SK-N-SH (cell line): ENCODE measurements at regions not wholly inside any gene's neighbourhood (a gene's known extent, or its start where the extent isn't known, plus 50 kb on each side); places are given as distances from the start of the nearest gene placed in this dataset.

ENCODE experiments used
- CTCF ChIA-PET: fragments of 300-600, 350-600 bp; formaldehyde crosslinking; extraction: SDS; loops from one replicate; lab custom pipeline; 2021; lab: Yijun Ruan, JAX
- POLR2A ChIA-PET: fragments of 350-600 bp; sonication (Branson Sonifier 250); formaldehyde crosslinking; extraction: SDS; loops from one replicate; lab custom pipeline; 2020; ENCODE audit warnings: antibody characterized with exemption, inconsistent platforms; lab: Yijun Ruan, JAX
- DNase-seq: peaks from one replicate; pipeline ENCODE4 v3.0.0; 2012
- H2AFZ ChIP-seq: fragments of 200-600 bp; sonication (generic); 2 replicates; pipeline ENCODE4 v1.8.1; 2016; ENCODE audit warnings: antibody characterized with exemption, mild to moderate bottlenecking, low read depth
- H3F3A ChIP-seq: fragments of 200-600 bp; sonication (generic); replicated peaks from 2 replicates; pipeline ENCODE3; 2016; ENCODE audit warnings: antibody characterized with exemption, mild to moderate bottlenecking; ENCODE audit not compliant: insufficient read depth
- H3K27ac ChIP-seq, 2 experiments: fragments of 200-500 bp in 1 of 2; fragments of 200-600 bp in 1 of 2; sonication (Bioruptor generic) in 1 of 2; sonication (generic), shearing (Covaris generic) in 1 of 2; 2 replicates each; pipeline versions ENCODE4 v1.5.1 to v1.6.1; 2014 to 2016; ENCODE audit warnings: low read depth in 2 of 2, inconsistent platforms in 1 of 2, low read length in 1 of 2, mild to moderate bottlenecking in 1 of 2, mixed read lengths in 1 of 2
- H3K27me3 ChIP-seq: fragments of 200-600 bp; sonication (generic), shearing (Covaris generic); 2 replicates; pipeline ENCODE4 v1.6.1; 2016; ENCODE audit warnings: mixed run types; ENCODE audit not compliant: insufficient read depth
- H3K36me3 ChIP-seq, 2 experiments: fragments of 200-500 bp in 1 of 2; fragments of 200-600 bp in 1 of 2; sonication (Bioruptor generic) in 1 of 2; sonication (generic) in 1 of 2; replicated peaks in 1 of 2; 2 replicates each; pipeline versions ENCODE3 to v1.5.1; 2014 to 2016; ENCODE audit warnings: low read length in 1 of 2, mild to moderate bottlenecking in 1 of 2; ENCODE audit not compliant: insufficient read depth in 2 of 2, control insufficient read depth in 1 of 2
- H3K4me1 ChIP-seq, 2 experiments: fragments of 200-500 bp in 1 of 2; fragments of 200-600 bp in 1 of 2; sonication (Bioruptor generic) in 1 of 2; sonication (generic), shearing (Covaris generic) in 1 of 2; 2 replicates each; pipeline versions ENCODE4 v1.5.1 to v1.6.1; 2014 to 2016; ENCODE audit warnings: low read depth in 1 of 2, low read length in 1 of 2, mixed run types in 1 of 2; ENCODE audit not compliant: insufficient read depth in 2 of 2, control insufficient read depth in 1 of 2
- H3K4me2 ChIP-seq: fragments of 200-600 bp; sonication (generic), shearing (Covaris generic); 2 replicates; pipeline ENCODE4 v1.6.1; 2017; ENCODE audit warnings: mixed run types
- H3K4me3 ChIP-seq, 2 experiments: fragments of 200-500 bp in 1 of 2; fragments of 200-600 bp in 1 of 2; sonication (Bioruptor generic) in 1 of 2; sonication (generic), shearing (Covaris generic) in 1 of 2; 2 replicates each; pipeline versions ENCODE4 v1.5.1 to v1.8.1; 2014 to 2016; ENCODE audit warnings: low read depth in 2 of 2, inconsistent platforms in 1 of 2, low read length in 1 of 2, mild to moderate bottlenecking in 1 of 2, mixed read lengths in 1 of 2, moderate library complexity in 1 of 2
- H3K79me2 ChIP-seq: fragments of 200-600 bp; sonication (generic); 2 replicates; pipeline ENCODE4 v1.8.1; 2017; ENCODE audit warnings: mild to moderate bottlenecking; ENCODE audit not compliant: insufficient read depth
- H3K9ac ChIP-seq: fragments of 200-600 bp; sonication (generic); 2 replicates; pipeline ENCODE4 v1.6.1; 2017; ENCODE audit warnings: mixed run types
- H3K9me2 ChIP-seq: fragments of 200-600 bp; sonication (generic); 2 replicates; pipeline ENCODE4 v1.6.1; 2017; ENCODE audit warnings: mixed run types
- H3K9me3 ChIP-seq: fragments of 200-600 bp; sonication (generic); 2 replicates; pipeline ENCODE4 v1.6.1; 2017; ENCODE audit warnings: mixed run types, mild to moderate bottlenecking, moderate library complexity
- H4K20me1 ChIP-seq: fragments of 200-600 bp; sonication (generic); 2 replicates; pipeline ENCODE4 v1.6.1; 2017; ENCODE audit warnings: mild to moderate bottlenecking, mixed run types; ENCODE audit not compliant: insufficient read depth
- CHD2 ChIP-seq: fragments of 150-350 bp; IDR thresholded peaks from 2 replicates; pipeline ENCODE4 v1.6.1; 2018; ENCODE audit warnings: low read length; ENCODE audit not compliant: partially characterized antibody
- CTCF ChIP-seq: fragments of 200-600 bp; sonication (generic); IDR thresholded peaks from 2 replicates; pipeline ENCODE4 v1.6.1; 2017; ENCODE audit warnings: antibody characterized with exemption, mild to moderate bottlenecking, moderate library complexity
- ELF1 ChIP-seq: IDR thresholded peaks from 2 replicates; pipeline ENCODE4 v1.4.0; 2012
- EP300 ChIP-seq, 2 experiments: IDR thresholded peaks; 2 replicates each; pipeline versions ENCODE4 v1.4.0 to v1.6.1; 2012; ENCODE audit warnings: borderline replicate concordance in 1 of 2, low read depth in 1 of 2, low read length in 1 of 2
- EZH2phosphoT487 ChIP-seq: fragments of 200-600 bp; sonication (generic); IDR thresholded peaks from 2 replicates; pipeline ENCODE4 v1.6.1; 2017; ENCODE audit warnings: low read depth, mixed run types, mild to moderate bottlenecking, antibody characterized with exemption, moderate library complexity, borderline replicate concordance
- FOSL2 ChIP-seq: IDR thresholded peaks from 2 replicates; pipeline ENCODE4 v1.4.0; 2012; ENCODE audit warnings: low read depth, mild to moderate bottlenecking, moderate library complexity, borderline replicate concordance
- FOXM1 ChIP-seq: IDR thresholded peaks from 2 replicates; pipeline ENCODE4 v1.4.0; 2012; ENCODE audit warnings: low read depth, mild to moderate bottlenecking
- GATA2 ChIP-seq: sonication (generic); formaldehyde crosslinking; IDR thresholded peaks from 2 replicates; pipeline ENCODE4 v1.5.0; 2020; ENCODE audit warnings: mild to moderate bottlenecking, missing genetic modification reagents
- IRF3 ChIP-seq: fragments of 150-350 bp; IDR thresholded peaks from 2 replicates; pipeline ENCODE4 v1.6.1; 2016; ENCODE audit warnings: mild to moderate bottlenecking, low read depth, low read length
- JUND ChIP-seq: IDR thresholded peaks from 2 replicates; pipeline ENCODE4 v1.4.0; 2012
- MEF2A ChIP-seq: IDR thresholded peaks from 2 replicates; pipeline ENCODE4 v1.4.0; 2012; ENCODE audit warnings: low read depth, borderline replicate concordance
- NRF1 ChIP-seq: IDR thresholded peaks from 2 replicates; pipeline ENCODE4 v1.6.1; 2012; ENCODE audit warnings: low read depth, mild to moderate bottlenecking, low read length
- REST ChIP-seq: IDR thresholded peaks from 2 replicates; pipeline ENCODE4 v1.6.1; 2012; ENCODE audit warnings: mild to moderate bottlenecking, low read depth, low read length, moderate library complexity
- SIN3A ChIP-seq: IDR thresholded peaks from 2 replicates; pipeline ENCODE4 v1.6.1; 2012; ENCODE audit warnings: low read depth, mild to moderate bottlenecking, low read length, moderate library complexity, borderline replicate concordance
- TAF1 ChIP-seq: IDR thresholded peaks from 2 replicates; pipeline ENCODE4 v1.6.1; 2012; ENCODE audit warnings: low read depth, mild to moderate bottlenecking, low read length, moderate library complexity, borderline replicate concordance
- USF1 ChIP-seq: IDR thresholded peaks from 2 replicates; pipeline ENCODE4 v1.4.0; 2012; ENCODE audit warnings: low read depth, borderline replicate concordance
- YY1 ChIP-seq: IDR thresholded peaks from 2 replicates; pipeline ENCODE4 v1.4.0; 2012; ENCODE audit warnings: low read depth, mild to moderate bottlenecking
- WGBS: methylation state at CpG from one replicate; pipeline ENCODE4 v1.1.6; 2017; ENCODE audit warnings: low lambda C conversion rate; 5-methylcytosine and 5-hydroxymethylcytosine counted together
- TF ChIP-seq, protein P1 (sequence below): IDR thresholded peaks from 2 replicates; pipeline ENCODE4 v1.4.0; 2012; ENCODE audit warnings: low read depth
- TF ChIP-seq, protein P2 (sequence below): IDR thresholded peaks from 2 replicates; pipeline ENCODE4; 2012

GRCh38 chr2:239692362-239692851 lies 291.6 kb upstream of the HDAC4 start:
- H3K4me1 ChIP-seq: no peaks in the 10 kb centered on the region; a peak in 1 of 4 replicates
- no peak overlapping the region for H3K9ac ChIP-seq
- H3K9me3 ChIP-seq: no peaks in the 10 kb centered on the region
- no peaks in the 10 kb centered on the region for H3K79me2 ChIP-seq
- no peak overlapping the region for H3K27ac ChIP-seq
- TF ChIP-seq SIN3A: no peak
- TF ChIP-seq FOSL2: no peak
- no peak for TF ChIP-seq ELF1
- TF ChIP-seq TAF1: no peak
- no peak for TF ChIP-seq CHD2
- H2AFZ ChIP-seq: no peak overlapping the region
- no peaks in the 10 kb centered on the region for H3K36me3 ChIP-seq
- H4K20me1 ChIP-seq: no peaks in the 10 kb centered on the region
- H3K9me2 ChIP-seq: no peaks in the 10 kb centered on the region
- 30% methylated on average over 5 of the region's 8 CpGs for WGBS
- no peak overlapping the region for H3K4me3 ChIP-seq
- H3K27me3 ChIP-seq: no peaks in the 10 kb centered on the region
- CTCF ChIA-PET: no interaction called here
- POLR2A ChIA-PET: no interaction called here
- H3K4me2 ChIP-seq: no peak overlapping the region
- no peak for DNase-seq
- H3F3A ChIP-seq: no peaks in the 10 kb centered on the region

DNA sequence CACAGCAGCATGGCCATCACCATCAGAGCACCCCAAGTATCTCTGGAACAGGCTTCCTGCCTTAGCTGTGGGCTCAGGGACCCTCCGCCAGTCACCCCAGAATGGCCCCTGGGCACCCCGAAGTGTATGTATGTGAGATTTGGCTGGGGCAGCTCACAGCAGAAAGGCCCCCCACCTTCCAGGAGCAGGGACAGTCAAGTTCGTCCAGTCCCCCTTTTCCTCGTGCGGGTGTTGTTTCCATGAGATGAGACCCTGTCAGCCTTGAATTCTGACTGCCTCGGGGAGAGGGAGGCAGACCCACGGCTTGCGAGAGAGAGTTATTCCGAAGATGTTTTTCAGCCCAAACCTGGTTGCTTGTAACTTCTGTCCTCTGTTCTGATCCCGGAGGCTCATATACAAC lies 290.9 kb upstream of the HDAC4 start:
- Histone ChIP-seq H3K27ac (no peak overlapping the region), H3K4me2 (no peak overlapping the region), H3K9me2 (no peaks in the 10 kb centered on the region), H3K4me1 (no peaks in the 10 kb centered on the region; a peak in 1 of 4 replicates), H3K79me2 (no peaks in the 10 kb centered on the region), H2AFZ (no peak overlapping the region), H3K36me3 (no peaks in the 10 kb centered on the region), H3F3A (no peaks in the 10 kb centered on the region), H3K9ac (no peak overlapping the region), H4K20me1 (no peaks in the 10 kb centered on the region), H3K27me3 (no peaks in the 10 kb centered on the region), H3K9me3 (no peaks in the 10 kb centered on the region), H3K4me3 (no peak overlapping the region)
- DNase-seq: no peak
- ChIA-PET POLR2A (no interaction called here), CTCF (interaction anchor here (0.7 kb wide), 1 partner anchor 190 kb away, joined by 3 read pairs; no protein-coding TSS in a partner anchor)
- no CpG with 5 or more reads among the region's 10 CpGs for WGBS
- TF ChIP-seq USF1: no peak
- no peak for TF ChIP-seq MEF2A
- no peak for TF ChIP-seq REST
- no peak for TF ChIP-seq ELF1
- TF ChIP-seq NRF1: no peak
- TF ChIP-seq, protein P1, sequence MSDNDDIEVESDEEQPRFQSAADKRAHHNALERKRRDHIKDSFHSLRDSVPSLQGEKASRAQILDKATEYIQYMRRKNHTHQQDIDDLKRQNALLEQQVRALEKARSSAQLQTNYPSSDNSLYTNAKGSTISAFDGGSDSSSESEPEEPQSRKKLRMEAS: no peak
- TF ChIP-seq FOXM1: no peak
- TF ChIP-seq GATA2: no peak
- TF ChIP-seq CHD2: no peak
- TF ChIP-seq, protein P2, sequence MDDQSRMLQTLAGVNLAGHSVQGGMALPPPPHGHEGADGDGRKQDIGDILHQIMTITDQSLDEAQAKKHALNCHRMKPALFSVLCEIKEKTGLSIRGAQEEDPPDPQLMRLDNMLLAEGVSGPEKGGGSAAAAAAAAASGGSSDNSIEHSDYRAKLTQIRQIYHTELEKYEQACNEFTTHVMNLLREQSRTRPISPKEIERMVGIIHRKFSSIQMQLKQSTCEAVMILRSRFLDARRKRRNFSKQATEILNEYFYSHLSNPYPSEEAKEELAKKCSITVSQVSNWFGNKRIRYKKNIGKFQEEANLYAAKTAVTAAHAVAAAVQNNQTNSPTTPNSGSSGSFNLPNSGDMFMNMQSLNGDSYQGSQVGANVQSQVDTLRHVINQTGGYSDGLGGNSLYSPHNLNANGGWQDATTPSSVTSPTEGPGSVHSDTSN: no peak
- no peak for TF ChIP-seq JUND
- no peak for TF ChIP-seq YY1
- TF ChIP-seq IRF3: no peak
- TF ChIP-seq TAF1: no peak
- TF ChIP-seq EP300 (IDR thresholded peaks at IDR 0.05; ENCODE audit: borderline replicate concordance in 1 of 2, low read depth in 1 of 2, low read length in 1 of 2): no peak
- TF ChIP-seq EZH2phosphoT487: no peak
- no peak for TF ChIP-seq CTCF
